HepG2 (cell line): ENCODE measurements at regions not wholly inside any gene's neighbourhood (a gene's known extent, or its start where the extent isn't known, plus 50 kb on each side); places are given as distances from the start of the nearest gene placed in this dataset.
"Not testable (repeated sequence)": the region's sequence is repeated elsewhere in the genome, so short reads cannot be mapped to it uniquely, and the experiment has no call there.

Experiments
- ATAC-seq: fragments of 200-7000 bp; cut with Tn5 transposase; 3 replicates; pipeline ENCODE4 v1.9.1; 2020; ENCODE audit warnings: mild to moderate bottlenecking, moderate library complexity
- BruUV-seq: library from RNA; stranded (reverse); fragments of 400-500 nt; replicated peaks from 2 replicates; lab custom pipeline; 2021; lab: Mats Ljungman, UMichigan
- CTCF ChIA-PET: fragments of 300-600 bp; formaldehyde crosslinking; extraction: SDS; loops from one replicate; lab custom pipeline; 2021; ENCODE audit warnings: low total read pairs, inconsistent platforms, low intra/inter-chr PET ratio; lab: Yijun Ruan, JAX
- POLR2A ChIA-PET: fragments of 350-600 bp; sonication (Branson Sonifier 250); formaldehyde crosslinking; loops from one replicate; lab custom pipeline; 2020; ENCODE audit warnings: antibody characterized with exemption, inconsistent platforms; lab: Yijun Ruan, JAX
- DNase-seq: peaks from one replicate; pipeline ENCODE4 v3.0.0-alpha.2; 2015; ENCODE audit warnings: low spot score
- FAIRE-seq: peaks from 3 replicates; lab custom pipeline; 2011; peaks lifted over from hg19 to GRCh38; lab: Jason Lieb, UNC
- H2AFZ ChIP-seq: one replicate; pipeline ENCODE4 v1.6.1; 2011; ENCODE audit warnings: low read length, inconsistent platforms
- H3K27ac ChIP-seq: fragments of 300-600 bp; 3 replicates; pipeline ENCODE4 v1.8.0; 2011; ENCODE audit warnings: mixed run types, mild to moderate bottlenecking, mixed read lengths, low read length, inconsistent platforms; ENCODE audit not compliant: insufficient read depth; ENCODE audit errors: extremely low read length
- H3K27me3 ChIP-seq, 2 experiments: fragments of 200-600 bp in 1 of 2; 2 replicates in 1 of 2; 3 replicates in 1 of 2; pipeline versions ENCODE4 v1.6.0 to v1.8.0; 2011; ENCODE audit warnings: low read length in 2 of 2, mild to moderate bottlenecking in 2 of 2, moderate library complexity in 2 of 2, inconsistent platforms in 1 of 2; ENCODE audit not compliant: insufficient read depth in 2 of 2, control insufficient read depth in 1 of 2
- H3K36me3 ChIP-seq, 2 experiments: fragments of 200-600 bp in 1 of 2; replicated peaks in 1 of 2; 2 replicates in 1 of 2; 3 replicates in 1 of 2; pipeline versions ENCODE4 v1.5.1 to v1.8.0; 2011; ENCODE audit warnings: low read length in 2 of 2, inconsistent platforms in 1 of 2; ENCODE audit not compliant: insufficient read depth in 2 of 2, control insufficient read depth in 1 of 2
- H3K4me1 ChIP-seq: 2 replicates; pipeline ENCODE4 v1.5.1; 2012; ENCODE audit warnings: low read length, inconsistent platforms; ENCODE audit not compliant: insufficient read depth
- H3K4me2 ChIP-seq: 2 replicates; pipeline ENCODE4 v1.6.0; 2011; ENCODE audit warnings: low read depth, low read length, inconsistent platforms
- H3K4me3 ChIP-seq, 3 experiments: fragments of 200-600 bp in 1 of 3; sonication (generic), shearing (Covaris generic) in 1 of 3; replicated peaks in 1 of 3; 2 replicates each; pipeline ENCODE4 v1.5.1; 2011 to 2016; ENCODE audit warnings: low read length in 3 of 3, inconsistent platforms in 2 of 3, low read depth in 2 of 3, mild to moderate bottlenecking in 2 of 3, control low read depth in 1 of 3, mixed read lengths in 1 of 3; ENCODE audit not compliant: insufficient read depth in 1 of 3
- H3K79me2 ChIP-seq: one replicate; pipeline ENCODE4 v1.6.1; 2011; ENCODE audit warnings: low read length, inconsistent platforms; ENCODE audit not compliant: insufficient read depth
- H3K9ac ChIP-seq: 2 replicates; pipeline ENCODE4 v1.6.0; 2011; ENCODE audit warnings: mild to moderate bottlenecking, low read depth, low read length, inconsistent platforms; ENCODE audit not compliant: insufficient read depth
- H3K9me3 ChIP-seq: 2 replicates; pipeline ENCODE4 v1.5.1; 2012; ENCODE audit warnings: mild to moderate bottlenecking, low read length
- H4K20me1 ChIP-seq: 2 replicates; pipeline ENCODE4 v1.6.0; 2011; ENCODE audit warnings: inconsistent platforms, mild to moderate bottlenecking, low read length, moderate library complexity; ENCODE audit not compliant: insufficient read depth
- CENPT ChIP-seq: sonication (generic); formaldehyde crosslinking; IDR thresholded peaks from 2 replicates; pipeline ENCODE4 v1.8.0; 2022; ENCODE audit warnings: low read depth, mild to moderate bottlenecking, moderate library complexity, missing genetic modification reagents
- DRAP1 ChIP-seq: IDR thresholded peaks from 2 replicates; pipeline ENCODE4 v1.6.1; 2016; ENCODE audit warnings: missing genetic modification reagents, missing compliant biosample characterization
- FOSL1 ChIP-seq: sonication (generic); formaldehyde crosslinking; IDR thresholded peaks from 2 replicates; pipeline ENCODE4 v1.9.0; 2021; ENCODE audit warnings: missing genetic modification reagents, borderline replicate concordance
- GATA4 ChIP-seq: sonication (generic); IDR thresholded peaks from 2 replicates; pipeline ENCODE4 v1.6.1; 2016; ENCODE audit warnings: antibody characterized with exemption, low read depth, borderline replicate concordance
- MAFF ChIP-seq: IDR thresholded peaks from 2 replicates; pipeline ENCODE4 v1.6.1; 2011; ENCODE audit warnings: low read depth, low read length, improper control_type of control experiment
- MAFK ChIP-seq, 2 experiments: IDR thresholded peaks in 1 of 2; conservative IDR thresholded peaks in 1 of 2; 2 replicates each; pipeline ENCODE4 v1.6.1; 2011; ENCODE audit warnings: improper control_type of control experiment in 2 of 2, low read length in 2 of 2
- SCMH1 ChIP-seq: sonication (generic); formaldehyde crosslinking; IDR thresholded peaks from 2 replicates; pipeline ENCODE4 v1.9.0; 2021; ENCODE audit warnings: missing genetic modification reagents, mild to moderate bottlenecking, borderline replicate concordance
- TBL1XR1 ChIP-seq: fragments of 150-350 bp; IDR thresholded peaks from 2 replicates; pipeline ENCODE4 v1.6.1; 2014; ENCODE audit warnings: borderline replicate concordance, low read length; ENCODE audit not compliant: partially characterized antibody
- ZMAT5 ChIP-seq: sonication (generic); formaldehyde crosslinking; IDR thresholded peaks from 2 replicates; pipeline ENCODE4 v1.5.0; 2020; ENCODE audit warnings: mild to moderate bottlenecking, low read depth, missing genetic modification reagents, borderline replicate concordance
- ZNF501 ChIP-seq: sonication (generic); formaldehyde crosslinking; IDR thresholded peaks from 2 replicates; pipeline ENCODE4 v1.5.1; 2020; ENCODE audit warnings: mild to moderate bottlenecking, moderate library complexity, missing genetic modification reagents
- WGBS: methylation state at CpG from one replicate; pipeline ENCODE4 v1.1.6; 2017; ENCODE audit warnings: low lambda C conversion rate; 5-methylcytosine and 5-hydroxymethylcytosine counted together
- in situ Hi-C: cut with HindIII; loops from 2 replicates; pipeline ENCODE4 v1.10.0; 2017; ENCODE audit warnings: low pct_unique_long_range_greater_than_20kb; ENCODE audit not compliant: extremely low pct_ligation_motif_present
- intact Hi-C: fragments of 100-400 bp; cut with micrococcal nuclease; formaldehyde crosslinking; loops from one replicate; pipeline ENCODE4 v1.10.0; 2022; ENCODE audit not compliant: unreplicated experiment

GRCh38 chr9:95391271-95391670 is 73.8 kb upstream of the FANCC start:
- H3K9ac ChIP-seq, H3K36me3 ChIP-seq, ATAC-seq, POLR2A ChIA-PET, H3K27me3 ChIP-seq, H3K27ac ChIP-seq, intact Hi-C loops, H3K4me1 ChIP-seq, H3K9me3 ChIP-seq, DNase-seq, H4K20me1 ChIP-seq, H2AFZ ChIP-seq, CTCF ChIA-PET, H3K4me3 ChIP-seq, in situ Hi-C loops, H3K4me2 ChIP-seq, H3K79me2 ChIP-seq, BruUV-seq, FAIRE-seq: not testable (repeated sequence)
- WGBS = 94% methylated on average over 6 of the region's 6 CpGs

- intact Hi-C loops = no loop called here
- in situ Hi-C loops = no loop called here
- H3K9me3 ChIP-seq = no peaks in the 10 kb centered on the region
- no peak for TF ChIP-seq CENPT (CRISPR knock-in tag)
- no peak for TF ChIP-seq ZNF501 (CRISPR knock-in tag)
- H3K9ac ChIP-seq = no peak overlapping the region
- no peak overlapping the region for H3K27ac ChIP-seq
- WGBS = 97% methylated on average over 2 of the region's 2 CpGs
- ATAC-seq (no peak), FAIRE-seq (no peak), DNase-seq (no peak)
- H3K27me3 ChIP-seq = no peaks in the 10 kb centered on the region
- BruUV-seq = no TSS peak
- no peak overlapping the region for H3K4me3 ChIP-seq
- POLR2A ChIA-PET = no interaction called here
- H3K36me3 ChIP-seq = no peaks in the 10 kb centered on the region
- CTCF ChIA-PET = no interaction called here
- H4K20me1 ChIP-seq = no peaks in the 10 kb centered on the region
- no peak overlapping the region for H3K4me2 ChIP-seq
- no peaks in the 10 kb centered on the region for H3K79me2 ChIP-seq
- no peaks in the 10 kb centered on the region for H3K4me1 ChIP-seq
- H2AFZ ChIP-seq = no peak overlapping the region
These were observed 71.9 kb upstream of the FANCC start for GRCh38 chr9:95389373-95389772.

- intact Hi-C loops (no loop called here), in situ Hi-C loops (no loop called here)
- CTCF ChIA-PET = no interaction called here
- Histone ChIP-seq H3K4me1 (no peaks in the 10 kb centered on the region), H3K9ac (no peak overlapping the region), H3K4me2 (no peak overlapping the region), H2AFZ (no peak overlapping the region), H4K20me1 (no peaks in the 10 kb centered on the region), H3K4me3 (no peak overlapping the region), H3K36me3 (no peaks in the 10 kb centered on the region), H3K27me3 (no peaks in the 10 kb centered on the region), H3K79me2 (no peaks in the 10 kb centered on the region), H3K9me3 (no peaks in the 10 kb centered on the region), H3K27ac (no peak overlapping the region)
- ATAC-seq (no peak), FAIRE-seq (no peak), DNase-seq (no peak)
- POLR2A ChIA-PET = no interaction called here
- no TSS peak for BruUV-seq
- WGBS = 89% methylated on average over 4 of the region's 4 CpGs
- TF ChIP-seq MAFK (conservative IDR thresholded peaks at IDR 0.05 in 1 of 2, IDR thresholded peaks at IDR 0.05 in 1 of 2; ENCODE audit: low read length in 2 of 2) = peak; percentile 23 to 49; a peak in 1 of 4 replicates
- peak; percentile 51; the same call in 1 of the 2 replicates for TF ChIP-seq MAFF
- TF ChIP-seq DRAP1 (CRISPR knock-in tag) = no peak
- TF ChIP-seq GATA4 = no peak
- TF ChIP-seq TBL1XR1 = no peak
- no peak for TF ChIP-seq FOSL1 (CRISPR knock-in tag)
- no peak for TF ChIP-seq ZMAT5 (CRISPR knock-in tag)
- TF ChIP-seq SCMH1 (CRISPR knock-in tag) = no peak
These were observed 69.3 kb upstream of the FANCC start for GRCh38 chr9:95386843-95387242.
